ENCODE measurements at regions not wholly inside any gene's neighbourhood (a gene's known extent, or its start where the extent isn't known, plus 50 kb on each side); places are given as distances from the start of the nearest gene placed in this dataset.
"Not testable (repeated sequence)": the region's sequence is repeated elsewhere in the genome, so short reads cannot be mapped to it uniquely, and the experiment has no call there.

GRCh38 chr14:85075694-85076476 lies 454.1 kb upstream of the FLRT2 start:
- H3K36me3 Mint-ChIP-seq (ENCODE audit: low read depth) = no peaks in the 10 kb centered on the region
- no peaks in the 10 kb centered on the region for H3K4me1 Mint-ChIP-seq (ENCODE audit: low read depth)
- H3K4me3 Mint-ChIP-seq = no peak overlapping the region
- no peak overlapping the region for H3K27ac Mint-ChIP-seq
- H3K27me3 Mint-ChIP-seq = no peaks in the 10 kb centered on the region
- H3K9me3 Mint-ChIP-seq = peaks cover 14% of the 10 kb centered on the region

- H3K4me3 Mint-ChIP-seq; H3K27ac Mint-ChIP-seq; H3K27me3 Mint-ChIP-seq; H3K4me1 Mint-ChIP-seq (ENCODE audit: low read depth); H3K36me3 Mint-ChIP-seq (ENCODE audit: low read depth): not testable (repeated sequence)
- peaks cover 13% of the 10 kb centered on the region for H3K9me3 Mint-ChIP-seq
Measured at GRCh38 chr14:85077716-85078115, 452.2 kb upstream of the FLRT2 start.

DNA sequence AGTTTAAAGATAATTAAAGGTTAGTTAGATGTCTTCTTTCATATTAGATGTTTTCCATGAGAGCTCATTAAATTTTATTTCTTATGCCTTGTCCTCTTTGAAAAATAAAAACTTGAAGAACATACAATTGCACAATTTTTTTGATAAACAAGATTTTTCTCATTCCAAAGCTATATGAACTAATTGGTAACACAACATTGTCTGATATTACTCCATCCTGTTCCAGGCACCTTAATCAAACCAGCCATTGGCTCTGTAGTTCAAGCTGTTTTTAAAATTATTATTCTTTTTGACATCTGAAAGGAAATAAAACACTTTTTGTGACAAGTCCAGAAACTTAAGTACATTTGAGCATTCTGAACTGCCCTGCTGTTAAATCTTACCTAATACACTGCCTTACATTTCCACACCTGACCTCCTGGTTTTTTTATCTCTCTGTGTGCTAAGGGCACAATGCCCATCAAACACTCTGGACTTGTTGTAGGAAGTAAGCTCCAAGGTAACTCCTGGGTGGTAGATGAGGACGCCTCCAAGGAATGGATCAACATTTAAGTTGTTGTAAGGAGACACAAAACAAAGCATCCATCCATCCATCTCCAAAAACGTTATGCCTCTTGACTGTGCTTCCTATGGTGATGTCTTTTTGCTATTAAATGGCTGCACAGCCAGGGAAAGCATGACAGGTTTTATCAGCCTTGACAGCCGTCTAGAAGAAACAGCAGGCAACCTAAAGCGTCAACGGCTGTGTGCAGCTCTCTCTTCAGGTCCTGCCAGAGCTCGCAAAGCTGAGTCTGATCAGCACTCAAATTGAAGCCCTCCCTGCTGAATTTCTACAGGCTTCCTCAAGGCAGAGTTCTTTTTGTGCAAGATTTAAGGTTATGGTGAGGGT lies 449.9 kb upstream of the FLRT2 start:
- Mint-ChIP-seq H3K9me3 (peaks cover 7% of the 10 kb centered on the region), H3K4me3 (no peak overlapping the region), H3K27me3 (no peaks in the 10 kb centered on the region), H3K4me1 (ENCODE audit: low read depth) (no peaks in the 10 kb centered on the region), H3K36me3 (ENCODE audit: low read depth) (no peaks in the 10 kb centered on the region), H3K27ac (no peak overlapping the region)

GRCh38 chr14:85084344-85084743 lies 445.6 kb upstream of the FLRT2 start:
- Mint-ChIP-seq H3K27ac (no peak overlapping the region), H3K9me3 (peaks cover 13% of the 10 kb centered on the region)

DNA sequence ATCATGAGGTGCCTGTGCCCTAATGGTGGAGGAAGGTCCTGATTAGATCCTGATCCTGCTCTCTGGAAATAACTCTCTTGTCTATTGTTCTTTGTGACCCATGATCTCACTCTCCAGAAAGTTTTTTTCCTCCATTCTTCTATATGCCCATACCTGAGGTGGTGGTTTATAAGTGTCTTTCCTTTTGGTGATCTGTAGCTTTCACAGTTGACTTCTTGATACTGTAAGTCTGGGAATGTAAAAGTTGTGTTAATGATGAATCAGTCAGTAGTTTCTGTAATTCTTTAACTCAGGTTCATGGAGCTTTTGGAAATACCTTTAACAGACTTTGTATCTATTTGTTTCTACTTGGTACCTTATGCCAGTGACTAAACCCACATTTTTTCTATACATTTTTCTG lies 444.0 kb upstream of the FLRT2 start:
- Mint-ChIP-seq H3K4me3 (no peak overlapping the region), H3K4me1 (ENCODE audit: low read depth) (no peaks in the 10 kb centered on the region), H3K9me3 (peaks cover 9% of the 10 kb centered on the region), H3K27ac (no peak overlapping the region), H3K27me3 (no peaks in the 10 kb centered on the region), H3K36me3 (ENCODE audit: low read depth) (no peaks in the 10 kb centered on the region)

More at GRCh38 chr14:85084344-85084743, 445.6 kb upstream of the FLRT2 start:
- no peaks in the 10 kb centered on the region for H3K4me1 Mint-ChIP-seq (ENCODE audit: low read depth)
- no peaks in the 10 kb centered on the region for H3K36me3 Mint-ChIP-seq (ENCODE audit: low read depth)
- H3K4me3 Mint-ChIP-seq = no peak overlapping the region
- H3K27me3 Mint-ChIP-seq = no peaks in the 10 kb centered on the region

DNA sequence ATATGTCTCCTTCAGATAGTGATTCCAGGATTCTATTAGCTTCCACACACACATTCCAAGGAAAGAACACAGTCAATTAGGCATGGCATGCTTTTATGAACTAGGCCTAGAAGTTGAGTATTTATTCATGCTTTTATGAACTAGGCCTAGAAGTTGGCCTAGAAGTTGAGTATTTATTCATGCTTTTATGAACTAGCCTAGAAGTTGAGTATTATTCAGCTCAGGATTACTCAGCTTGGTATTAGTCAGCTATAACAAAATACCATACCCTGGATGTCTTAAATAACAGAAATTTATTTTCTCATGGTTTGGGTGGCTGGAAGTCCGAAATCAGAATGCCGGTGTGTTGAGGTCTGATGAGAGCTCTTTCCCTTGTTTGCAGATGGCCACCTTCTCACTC lies 442.7 kb upstream of the FLRT2 start:
- Mint-ChIP-seq H3K4me3 (no peak overlapping the region), H3K9me3 (peaks cover 9% of the 10 kb centered on the region), H3K36me3 (ENCODE audit: low read depth) (no peaks in the 10 kb centered on the region), H3K27ac (no peak overlapping the region), H3K27me3 (no peaks in the 10 kb centered on the region), H3K4me1 (ENCODE audit: low read depth) (no peaks in the 10 kb centered on the region)

DNA sequence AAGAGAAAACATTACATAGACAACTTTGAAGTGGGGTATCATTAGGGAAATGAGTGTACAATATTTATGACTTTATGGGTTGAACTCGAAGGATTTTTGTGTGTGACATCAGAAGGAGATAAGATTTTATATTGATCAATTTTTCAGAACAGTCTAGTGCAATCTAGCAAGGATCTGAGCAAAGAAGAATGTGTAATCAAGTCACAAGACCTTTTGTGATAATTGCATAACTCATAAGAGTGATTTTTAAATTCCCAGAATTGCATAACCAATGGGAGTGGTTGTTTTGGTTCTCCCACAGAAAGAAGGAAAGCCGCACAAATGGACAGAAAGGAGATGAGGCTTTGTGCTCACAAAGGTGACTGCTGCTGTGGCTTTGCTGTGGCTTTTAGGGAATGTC lies 441.8 kb upstream of the FLRT2 start:
- H3K9me3 Mint-ChIP-seq = peaks cover 9% of the 10 kb centered on the region

GRCh38 chr14:85090681-85091080 lies 439.3 kb upstream of the FLRT2 start:
- Mint-ChIP-seq H3K9me3 (peaks cover 11% of the 10 kb centered on the region), H3K4me1 (ENCODE audit: low read depth) (no peaks in the 10 kb centered on the region), H3K36me3 (ENCODE audit: low read depth) (no peaks in the 10 kb centered on the region), H3K27me3 (no peaks in the 10 kb centered on the region), H3K4me3 (no peak overlapping the region), H3K27ac (no peak overlapping the region)

More for the DNA sequence above, 441.8 kb upstream of the FLRT2 start:
- Mint-ChIP-seq H3K27me3 (no peaks in the 10 kb centered on the region), H3K27ac (no peak overlapping the region), H3K4me1 (ENCODE audit: low read depth) (no peaks in the 10 kb centered on the region), H3K4me3 (no peak overlapping the region), H3K36me3 (ENCODE audit: low read depth) (no peaks in the 10 kb centered on the region)

GRCh38 chr14:85093631-85094330 lies 436.2 kb upstream of the FLRT2 start:
- H3K4me3 Mint-ChIP-seq = no peak overlapping the region
- H3K36me3 Mint-ChIP-seq (ENCODE audit: low read depth) = no peaks in the 10 kb centered on the region
- H3K4me1 Mint-ChIP-seq (ENCODE audit: low read depth) = no peaks in the 10 kb centered on the region
- no peak overlapping the region for H3K27ac Mint-ChIP-seq
- no peaks in the 10 kb centered on the region for H3K27me3 Mint-ChIP-seq
- H3K9me3 Mint-ChIP-seq = peaks cover 4% of the 10 kb centered on the region

- no peak overlapping the region for H3K27ac Mint-ChIP-seq
- H3K9me3 Mint-ChIP-seq = peaks cover 4% of the 10 kb centered on the region
- no peaks in the 10 kb centered on the region for H3K4me1 Mint-ChIP-seq (ENCODE audit: low read depth)
Measured at GRCh38 chr14:85102591-85102990, 427.4 kb upstream of the FLRT2 start.

DNA sequence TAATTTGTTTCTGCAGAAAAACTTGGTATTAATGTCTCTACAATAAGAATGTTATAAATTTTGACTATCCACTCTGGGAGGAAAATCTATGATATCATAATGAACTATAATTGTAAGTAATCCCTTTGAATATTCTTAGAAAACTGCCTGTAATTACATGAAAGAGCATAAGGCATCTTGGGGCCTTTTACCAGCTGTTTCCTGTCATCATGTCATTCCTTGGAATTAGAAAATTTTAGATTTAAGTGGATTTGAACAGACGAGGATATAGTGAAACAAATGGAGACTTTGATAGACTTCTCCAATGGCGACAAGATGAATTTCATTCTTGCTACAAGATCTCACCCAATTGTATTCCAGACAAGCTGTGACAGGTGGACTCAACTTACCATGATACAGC lies 423.4 kb upstream of the FLRT2 start:
- peaks cover 8% of the 10 kb centered on the region for H3K9me3 Mint-ChIP-seq
- no peaks in the 10 kb centered on the region for H3K36me3 Mint-ChIP-seq (ENCODE audit: low read depth)
- no peak overlapping the region for H3K4me3 Mint-ChIP-seq
- no peaks in the 10 kb centered on the region for H3K27me3 Mint-ChIP-seq
- no peaks in the 10 kb centered on the region for H3K4me1 Mint-ChIP-seq (ENCODE audit: low read depth)
- H3K27ac Mint-ChIP-seq = no peak overlapping the region

More at GRCh38 chr14:85102591-85102990, 427.4 kb upstream of the FLRT2 start:
- Mint-ChIP-seq H3K27me3 (no peaks in the 10 kb centered on the region), H3K36me3 (ENCODE audit: low read depth) (no peaks in the 10 kb centered on the region), H3K4me3 (no peak overlapping the region)

- no peaks in the 10 kb centered on the region for H3K4me1 Mint-ChIP-seq (ENCODE audit: low read depth)
- no peaks in the 10 kb centered on the region for H3K27me3 Mint-ChIP-seq
- H3K27ac Mint-ChIP-seq = no peak overlapping the region
- peaks cover 9% of the 10 kb centered on the region for H3K9me3 Mint-ChIP-seq
- no peaks in the 10 kb centered on the region for H3K36me3 Mint-ChIP-seq (ENCODE audit: low read depth)
- no peak overlapping the region for H3K4me3 Mint-ChIP-seq
Measured at GRCh38 chr14:85112762-85113161, 417.2 kb upstream of the FLRT2 start.

DNA sequence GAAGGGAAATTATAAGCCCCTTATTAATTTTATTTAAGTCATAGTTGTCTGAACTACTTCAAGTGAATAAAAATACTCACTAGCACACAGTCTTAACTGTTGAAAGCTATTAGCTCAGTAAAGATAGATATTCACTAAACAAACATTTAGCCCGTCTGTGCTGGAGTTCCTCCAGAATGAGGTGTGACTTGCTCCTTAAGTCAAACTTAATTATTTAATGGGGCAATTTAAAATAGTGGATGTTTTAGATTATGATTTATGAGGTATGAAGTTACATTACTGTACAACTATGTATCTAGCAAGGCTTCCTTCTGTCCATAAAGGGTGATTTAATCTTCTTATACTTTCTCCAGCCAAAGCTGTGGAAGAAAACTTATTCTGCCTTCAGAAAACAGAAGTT lies 414.0 kb upstream of the FLRT2 start:
- no peaks in the 10 kb centered on the region for H3K4me1 Mint-ChIP-seq (ENCODE audit: low read depth)
- no peak overlapping the region for H3K27ac Mint-ChIP-seq

DNA sequence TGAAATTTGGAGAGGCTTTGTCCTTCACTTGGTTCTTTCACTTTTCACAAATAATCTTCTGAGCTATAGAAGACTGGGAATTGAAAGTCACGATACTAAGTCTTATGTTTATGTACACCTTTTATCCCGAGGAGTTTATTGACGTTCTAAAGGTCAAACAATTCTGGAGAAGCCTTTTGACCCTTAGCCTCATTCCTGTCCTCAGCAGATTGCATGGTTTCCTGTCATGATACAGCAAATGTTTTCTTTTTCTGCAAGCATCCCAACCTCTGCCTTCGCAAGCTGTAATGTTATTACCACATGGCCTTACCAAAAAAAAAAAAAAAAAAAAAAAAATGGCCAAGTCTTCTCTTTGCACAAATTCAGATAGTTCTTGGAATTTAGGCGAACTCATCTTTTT lies 411.7 kb upstream of the FLRT2 start:
- H3K36me3 Mint-ChIP-seq (ENCODE audit: low read depth) = no peaks in the 10 kb centered on the region
- H3K27me3 Mint-ChIP-seq = no peaks in the 10 kb centered on the region
- H3K9me3 Mint-ChIP-seq = peaks cover 8% of the 10 kb centered on the region
- no peak overlapping the region for H3K4me3 Mint-ChIP-seq
- H3K27ac Mint-ChIP-seq = no peak overlapping the region
- no peaks in the 10 kb centered on the region for H3K4me1 Mint-ChIP-seq (ENCODE audit: low read depth)

More for the DNA sequence above, 414.0 kb upstream of the FLRT2 start:
- Mint-ChIP-seq H3K9me3 (peaks cover 17% of the 10 kb centered on the region), H3K27me3 (no peaks in the 10 kb centered on the region), H3K36me3 (ENCODE audit: low read depth) (no peaks in the 10 kb centered on the region), H3K4me3 (no peak overlapping the region)

DNA sequence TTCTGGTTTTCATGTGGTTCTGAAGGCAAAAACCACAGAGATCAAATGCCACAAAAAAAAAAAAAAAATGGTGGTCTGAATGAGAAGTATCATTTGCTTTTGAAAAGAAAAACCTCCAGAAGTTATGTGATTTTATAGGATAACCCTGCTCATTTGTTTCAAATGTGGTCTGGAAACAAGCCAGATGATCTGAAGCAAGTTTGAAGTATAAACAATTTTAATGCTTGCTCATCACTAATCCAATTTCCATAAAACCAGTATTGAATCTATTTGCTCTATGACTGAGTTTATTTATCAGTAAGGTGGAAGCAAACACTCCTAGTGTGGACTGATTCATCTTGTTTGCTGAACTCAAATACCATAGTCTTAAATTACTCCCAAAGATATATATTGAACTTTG lies 407.3 kb upstream of the FLRT2 start:
- Mint-ChIP-seq H3K36me3 (ENCODE audit: low read depth) (no peaks in the 10 kb centered on the region), H3K4me1 (ENCODE audit: low read depth) (no peaks in the 10 kb centered on the region), H3K27ac (no peak overlapping the region), H3K4me3 (no peak overlapping the region), H3K27me3 (no peaks in the 10 kb centered on the region), H3K9me3 (peaks cover 15% of the 10 kb centered on the region)

Data from stimulated activated naive CD8-positive, alpha-beta T cell treated with anti-CD3 and anti-CD28 coated beads, Interleukin-15, Interleukin-2, amounts not matched to agents 100 ng/mL and 50 ng/mL, for 24 hours (primary cell).